HG03159 (cell line): ENCODE measurements at regions not wholly inside any gene's neighbourhood (a gene's known extent, or its start where the extent isn't known, plus 50 kb on each side); places are given as distances from the start of the nearest gene placed in this dataset.

Experiments used
- ATAC-seq: cut with Tn5 transposase; IDR thresholded peaks from one replicate; pipeline ENCODE4 v1.9.1; 2021; ENCODE audit warnings: mild to moderate bottlenecking, moderate library complexity; ENCODE audit not compliant: unreplicated experiment

GRCh38 chr1:59017501-59018231 is 233.8 kb upstream of the JUN start:
- ATAC-seq = no peak

- ATAC-seq = no peak
Measured at GRCh38 chr1:59018446-59018845, 234.6 kb upstream of the JUN start.

- no peak for ATAC-seq
Measured at GRCh38 chr1:59018860-59019259, 235.0 kb upstream of the JUN start.

- ATAC-seq = peak; percentile 92
Measured at GRCh38 chr1:59020151-59020997, 236.5 kb upstream of the JUN start.

GRCh38 chr1:59022199-59022598 is 238.4 kb upstream of the JUN start:
- ATAC-seq = no peak

- ATAC-seq = no peak
Measured at GRCh38 chr1:59022799-59023198, 239.0 kb upstream of the JUN start.

- ATAC-seq = no peak
Measured at GRCh38 chr1:59025201-59025600, 241.4 kb upstream of the JUN start.

- ATAC-seq = peak; percentile 89
Measured at GRCh38 chr1:59025898-59026426, 242.1 kb upstream of the JUN start.

GRCh38 chr1:59026472-59026948 is 242.7 kb upstream of the JUN start:
- no peak for ATAC-seq

- no peak for ATAC-seq
Measured at GRCh38 chr1:59027177-59027576, 243.3 kb upstream of the JUN start.

- no peak for ATAC-seq
Measured at GRCh38 chr1:59028048-59028447, 244.2 kb upstream of the JUN start.

- ATAC-seq = no peak
Measured at GRCh38 chr1:59029411-59030167, 245.7 kb upstream of the JUN start.

- no peak for ATAC-seq
Measured at GRCh38 chr1:59032228-59032627, 248.4 kb upstream of the JUN start.

GRCh38 chr1:59033761-59034160 is 249.9 kb upstream of the JUN start:
- no peak for ATAC-seq

GRCh38 chr1:59034925-59035324 is 251.1 kb upstream of the JUN start:
- no peak for ATAC-seq

- no peak for ATAC-seq
Measured at GRCh38 chr1:59039551-59039950, 255.7 kb upstream of the JUN start.

GRCh38 chr1:59040486-59040885 is 256.4 kb upstream of the FGGY start:
- no peak for ATAC-seq

- ATAC-seq = no peak
Measured at GRCh38 chr1:59041646-59042277, 255.1 kb upstream of the FGGY start.

GRCh38 chr1:59043796-59044195 is 253.1 kb upstream of the FGGY start:
- ATAC-seq = no peak

- no peak for ATAC-seq
Measured at GRCh38 chr1:59044535-59045121, 252.3 kb upstream of the FGGY start.
